SH-SY5Y (cell line): ENCODE measurements at regions not wholly inside any gene's neighbourhood (a gene's known extent, or its start where the extent isn't known, plus 50 kb on each side); places are given as distances from the start of the nearest gene placed in this dataset.

Experiments
- GATA2 ChIP-seq: IDR thresholded peaks from 2 replicates; pipeline ENCODE4 v1.6.1; 2011; ENCODE audit warnings: mild to moderate bottlenecking, low read depth, low read length
- GATA3 ChIP-seq: IDR thresholded peaks from 2 replicates; pipeline ENCODE4 v1.6.1; 2011; ENCODE audit warnings: low read depth, mild to moderate bottlenecking, low read length, moderate library complexity

GRCh38 chr1:172837816-172838679 lies 179.1 kb downstream of the FASLG start:
- no peak for TF ChIP-seq GATA2
- no peak for TF ChIP-seq GATA3
